PC-3 (cell line): ENCODE measurements at regions not wholly inside any gene's neighbourhood (a gene's known extent, or its start where the extent isn't known, plus 50 kb on each side); places are given as distances from the start of the nearest gene placed in this dataset.

Experiments
- EZH2 ChIP-seq: fragments of 300-600 bp; sonication (generic); IDR thresholded peaks from one replicate; pipeline ENCODE4 v1.6.1; 2017; ENCODE audit warnings: antibody characterized with exemption, mild to moderate bottlenecking, low read length; ENCODE audit not compliant: unreplicated experiment
- TF ChIP-seq, protein P1 (sequence below): fragments of 300-600 bp; sonication (generic); conservative IDR thresholded peaks from 2 replicates; pipeline ENCODE4 v1.5.1; 2017; ENCODE audit warnings: antibody characterized with exemption, low read depth, mild to moderate bottlenecking, low read length

DNA sequence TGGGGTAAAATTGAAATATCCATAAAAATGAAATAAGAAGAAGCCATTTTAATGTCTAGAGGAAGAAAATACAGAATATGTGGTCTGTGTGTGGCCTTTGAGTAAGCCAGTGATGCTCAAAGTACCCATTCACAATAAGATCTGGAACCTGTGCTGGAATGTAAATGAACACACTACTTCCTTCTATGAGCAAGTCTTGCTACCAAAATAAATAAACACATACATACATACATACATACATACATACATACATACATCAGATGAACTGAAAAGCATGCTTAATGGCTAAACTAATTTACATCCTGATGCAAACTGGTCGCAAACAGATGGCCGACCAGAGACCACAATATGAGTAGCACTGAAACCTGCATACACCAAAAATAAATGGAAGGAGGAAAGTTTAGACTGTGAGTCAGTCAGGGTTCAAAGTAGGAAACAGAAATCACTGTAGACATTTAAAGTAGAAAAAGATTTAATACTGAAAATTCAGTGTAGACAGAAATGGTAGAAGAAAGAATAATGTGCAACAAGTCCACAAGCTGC is 317.6 kb downstream of the CAAP1 start:
- TF ChIP-seq EZH2: no peak
- TF ChIP-seq, protein P1, sequence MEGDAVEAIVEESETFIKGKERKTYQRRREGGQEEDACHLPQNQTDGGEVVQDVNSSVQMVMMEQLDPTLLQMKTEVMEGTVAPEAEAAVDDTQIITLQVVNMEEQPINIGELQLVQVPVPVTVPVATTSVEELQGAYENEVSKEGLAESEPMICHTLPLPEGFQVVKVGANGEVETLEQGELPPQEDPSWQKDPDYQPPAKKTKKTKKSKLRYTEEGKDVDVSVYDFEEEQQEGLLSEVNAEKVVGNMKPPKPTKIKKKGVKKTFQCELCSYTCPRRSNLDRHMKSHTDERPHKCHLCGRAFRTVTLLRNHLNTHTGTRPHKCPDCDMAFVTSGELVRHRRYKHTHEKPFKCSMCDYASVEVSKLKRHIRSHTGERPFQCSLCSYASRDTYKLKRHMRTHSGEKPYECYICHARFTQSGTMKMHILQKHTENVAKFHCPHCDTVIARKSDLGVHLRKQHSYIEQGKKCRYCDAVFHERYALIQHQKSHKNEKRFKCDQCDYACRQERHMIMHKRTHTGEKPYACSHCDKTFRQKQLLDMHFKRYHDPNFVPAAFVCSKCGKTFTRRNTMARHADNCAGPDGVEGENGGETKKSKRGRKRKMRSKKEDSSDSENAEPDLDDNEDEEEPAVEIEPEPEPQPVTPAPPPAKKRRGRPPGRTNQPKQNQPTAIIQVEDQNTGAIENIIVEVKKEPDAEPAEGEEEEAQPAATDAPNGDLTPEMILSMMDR: no peak
